DND-41 (cell line): ENCODE measurements at regions not wholly inside any gene's neighbourhood (a gene's known extent, or its start where the extent isn't known, plus 50 kb on each side); places are given as distances from the start of the nearest gene placed in this dataset.

Experiments used
- ATAC-seq: fragments of 200-7000 bp; cut with Tn5 transposase; 3 replicates; pipeline ENCODE4 v1.9.1; 2021; ENCODE audit warnings: low read depth; ENCODE audit not compliant: insufficient read depth
- DNase-seq: peaks from one replicate; pipeline ENCODE4 v3.0.0-alpha.2; 2020
- H2AFZ ChIP-seq: 2 replicates; pipeline ENCODE4 v1.6.0; 2012; ENCODE audit warnings: low read depth, low read length
- H3K27ac ChIP-seq: 2 replicates; pipeline ENCODE4 v1.5.1; 2012; ENCODE audit warnings: low read length, inconsistent platforms
- H3K27me3 ChIP-seq: fragments of 200-600 bp; sonication (generic); 2 replicates; pipeline ENCODE4 v1.6.0; 2012; ENCODE audit warnings: low read length, mild to moderate bottlenecking, inconsistent platforms; ENCODE audit not compliant: insufficient read depth, poor library complexity
- H3K36me3 ChIP-seq: 2 replicates; pipeline ENCODE4 v1.5.1; 2012; ENCODE audit warnings: low read length, inconsistent platforms; ENCODE audit not compliant: insufficient read depth
- H3K4me1 ChIP-seq: 2 replicates; pipeline ENCODE4 v1.5.1; 2012; ENCODE audit warnings: mild to moderate bottlenecking, low read length; ENCODE audit not compliant: insufficient read depth
- H3K4me2 ChIP-seq: 2 replicates; pipeline ENCODE4 v1.6.0; 2012; ENCODE audit warnings: mild to moderate bottlenecking, moderate library complexity, low read length, inconsistent platforms; ENCODE audit not compliant: insufficient read depth
- H3K4me3 ChIP-seq, 2 experiments: fragments of 200-600 bp in 1 of 2; shearing (Covaris generic) in 1 of 2; 2 replicates each; pipeline ENCODE4 v1.5.1; 2012 to 2016; ENCODE audit warnings: inconsistent platforms in 2 of 2, low read length in 2 of 2, mild to moderate bottlenecking in 2 of 2, low read depth in 1 of 2, moderate library complexity in 1 of 2
- H3K79me2 ChIP-seq: 2 replicates; pipeline ENCODE4 v1.6.0; 2012; ENCODE audit warnings: low read length, inconsistent platforms; ENCODE audit not compliant: insufficient read depth
- H3K9ac ChIP-seq: 2 replicates; pipeline ENCODE4 v1.6.0; 2012; ENCODE audit warnings: low read depth, mild to moderate bottlenecking, inconsistent platforms, low read length, moderate library complexity
- H3K9me3 ChIP-seq: 2 replicates; pipeline ENCODE4 v1.5.1; 2012; ENCODE audit warnings: low read length, moderate library complexity, mild to moderate bottlenecking, inconsistent platforms; ENCODE audit not compliant: insufficient read depth, severe bottlenecking
- H4K20me1 ChIP-seq: 2 replicates; pipeline ENCODE4 v1.6.0; 2012; ENCODE audit warnings: low read length; ENCODE audit not compliant: insufficient read depth
- CTCF ChIP-seq: IDR thresholded peaks from 2 replicates; pipeline ENCODE4 v1.5.1; 2012; ENCODE audit warnings: borderline replicate concordance, low read length, moderate library complexity, mild to moderate bottlenecking; ENCODE audit not compliant: poor library complexity, severe bottlenecking; ENCODE audit errors: extremely low read depth
- EZH2 ChIP-seq: IDR thresholded peaks from 3 replicates; pipeline ENCODE4 v1.6.1; 2012; ENCODE audit warnings: borderline replicate concordance, low read depth, mild to moderate bottlenecking, moderate library complexity, low read length, inconsistent platforms; ENCODE audit not compliant: severe bottlenecking

- H2AFZ ChIP-seq = no peak overlapping the region
- H3K4me3 ChIP-seq = no peak overlapping the region
- no peak overlapping the region for H3K27ac ChIP-seq
- TF ChIP-seq CTCF (no peak), EZH2 (no peak)
- ATAC-seq (no peak), DNase-seq (no peak)
- H3K79me2 ChIP-seq = no peaks in the 10 kb centered on the region
- no peaks in the 10 kb centered on the region for H4K20me1 ChIP-seq
- no peak overlapping the region for H3K4me2 ChIP-seq
- H3K4me1 ChIP-seq = 0 out of 2 replicates have a peak, but pooled peaks cover 3% of the 10 kb centered on the region
- H3K27me3 ChIP-seq = peaks cover 14% of the 10 kb centered on the region
- H3K36me3 ChIP-seq = no peaks in the 10 kb centered on the region
- H3K9ac ChIP-seq = no peak overlapping the region
- H3K9me3 ChIP-seq = no peaks in the 10 kb centered on the region
Measured at GRCh38 chr16:73212431-73212830, 164.5 kb upstream of the ZFHX3 start.

GRCh38 chr16:73210686-73211085, 162.8 kb upstream of the ZFHX3 start:
- H3K79me2 ChIP-seq = no peaks in the 10 kb centered on the region
- no peaks in the 10 kb centered on the region for H4K20me1 ChIP-seq
- H3K9ac ChIP-seq = no peak overlapping the region
- H3K4me3 ChIP-seq = no peak overlapping the region
- no peak overlapping the region for H3K4me2 ChIP-seq
- H3K9me3 ChIP-seq = no peaks in the 10 kb centered on the region
- no peak overlapping the region for H2AFZ ChIP-seq
- no peak for DNase-seq
- 0 out of 2 replicates have a peak, but pooled peaks cover 3% of the 10 kb centered on the region for H3K4me1 ChIP-seq
- peak; percentile 55 for ATAC-seq
- H3K27ac ChIP-seq = no peak overlapping the region
- H3K36me3 ChIP-seq = no peaks in the 10 kb centered on the region
- H3K27me3 ChIP-seq = peaks cover 14% of the 10 kb centered on the region
- TF ChIP-seq EZH2 = no peak
- TF ChIP-seq CTCF = no peak

GRCh38 chr16:73210084-73210483, 162.2 kb upstream of the ZFHX3 start:
- ATAC-seq = no peak

More at GRCh38 chr16:73210084-73210483, 162.2 kb upstream of the ZFHX3 start:
- DNase-seq = no peak
- Histone ChIP-seq H3K4me2 (no peak overlapping the region), H2AFZ (no peak overlapping the region), H3K36me3 (no peaks in the 10 kb centered on the region), H3K9me3 (no peaks in the 10 kb centered on the region), H3K79me2 (no peaks in the 10 kb centered on the region), H3K9ac (no peak overlapping the region), H4K20me1 (no peaks in the 10 kb centered on the region), H3K27me3 (peaks cover 14% of the 10 kb centered on the region), H3K4me1 (0 out of 2 replicates have a peak, but pooled peaks cover 3% of the 10 kb centered on the region), H3K27ac (no peak overlapping the region), H3K4me3 (no peak overlapping the region)
- TF ChIP-seq CTCF (no peak), EZH2 (no peak)
